ENCODE measurements at regions not wholly inside any gene's neighbourhood (a gene's known extent, or its start where the extent isn't known, plus 50 kb on each side); places are given as distances from the start of the nearest gene placed in this dataset.

GRCh38 chr10:130611239-130611638 lies 475.0 kb downstream of the GLRX3 start:
- no peak for DNase-seq

DNA sequence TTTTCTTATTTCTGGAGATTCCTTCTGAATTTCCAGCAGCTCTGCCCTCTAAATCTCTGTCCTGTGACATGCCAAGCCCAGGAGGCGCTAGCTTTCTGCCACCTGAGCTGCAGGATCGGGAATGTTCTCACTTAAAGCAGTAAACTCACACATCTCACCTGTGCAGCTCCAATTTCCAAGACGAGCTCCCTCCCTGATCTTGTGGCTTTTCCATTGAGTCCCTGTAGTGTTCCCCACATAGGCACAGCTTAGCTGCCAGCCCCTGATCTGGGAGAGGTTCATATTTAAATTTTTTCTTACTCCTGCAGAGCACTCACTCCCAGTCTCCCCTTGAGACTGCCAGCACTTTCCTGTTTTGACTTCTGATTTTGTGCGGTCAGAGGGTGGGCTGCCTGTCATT lies 479.3 kb downstream of the GLRX3 start:
- no peak for DNase-seq

- DNase-seq: no peak
Observed at GRCh38 chr10:130617985-130618384, 481.8 kb downstream of the GLRX3 start.

GRCh38 chr10:130618647-130619046 lies 482.5 kb downstream of the GLRX3 start:
- no peak for DNase-seq

DNA sequence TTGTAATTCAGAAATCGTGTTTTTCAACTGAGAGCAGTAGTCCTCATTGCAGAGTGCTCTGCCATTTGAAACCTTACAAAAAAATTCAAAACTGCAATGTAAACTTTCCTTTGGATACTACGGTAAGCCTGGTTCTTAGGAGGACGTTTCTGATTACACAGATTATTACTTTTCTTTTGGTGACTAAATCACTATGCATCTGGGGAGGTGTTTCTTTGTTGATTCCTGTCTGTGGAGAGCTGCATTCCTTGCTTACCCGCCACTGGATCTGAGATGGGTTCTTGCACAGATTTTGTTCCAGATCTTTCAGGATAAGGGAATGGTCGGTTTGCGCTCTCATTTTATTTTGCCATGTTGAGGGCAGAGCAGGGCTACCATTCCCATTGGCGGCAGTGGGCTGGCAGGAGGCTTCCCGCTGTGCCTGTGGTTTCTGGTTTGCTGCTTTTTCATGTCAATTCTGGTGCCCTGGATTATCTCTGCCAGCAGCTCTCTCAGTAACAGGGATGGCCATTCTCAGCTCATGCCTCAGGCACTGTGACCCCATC lies 485.1 kb downstream of the GLRX3 start:
- no peak for DNase-seq

GRCh38 chr10:130623680-130624267 lies 487.6 kb downstream of the GLRX3 start:
- DNase-seq: no peak

- no peak for DNase-seq
Observed at GRCh38 chr10:130627346-130628045, 491.3 kb downstream of the GLRX3 start.

- no peak for DNase-seq
Observed at GRCh38 chr10:130630135-130630534, 493.9 kb downstream of the GLRX3 start.

GRCh38 chr10:130631142-130632096 lies 495.2 kb downstream of the GLRX3 start:
- no peak for DNase-seq

DNA sequence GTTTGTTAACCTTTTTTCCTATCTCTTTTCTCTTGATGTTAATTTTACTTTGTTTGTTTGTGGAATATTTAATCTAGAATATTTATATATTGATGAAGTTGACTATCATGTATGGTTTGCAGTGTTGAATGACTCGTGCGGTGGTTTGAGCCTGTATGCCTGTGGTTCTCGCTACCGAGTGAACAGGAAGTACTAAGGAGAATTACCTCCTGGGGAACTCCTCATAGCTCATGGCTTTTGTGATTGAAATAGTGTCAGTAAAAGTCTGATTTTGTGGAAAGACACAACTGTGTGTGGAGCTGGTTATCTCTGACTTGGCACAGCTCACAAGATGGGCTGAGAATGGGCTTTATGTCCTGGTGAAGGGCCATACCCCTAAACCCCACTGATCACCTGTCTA lies 498.6 kb downstream of the GLRX3 start:
- DNase-seq: no peak

- DNase-seq: no peak
Observed at GRCh38 chr10:130635528-130635927, 499.3 kb downstream of the GLRX3 start.

GRCh38 chr10:130636313-130636930 lies 500.2 kb downstream of the GLRX3 start:
- no peak for DNase-seq

DNA sequence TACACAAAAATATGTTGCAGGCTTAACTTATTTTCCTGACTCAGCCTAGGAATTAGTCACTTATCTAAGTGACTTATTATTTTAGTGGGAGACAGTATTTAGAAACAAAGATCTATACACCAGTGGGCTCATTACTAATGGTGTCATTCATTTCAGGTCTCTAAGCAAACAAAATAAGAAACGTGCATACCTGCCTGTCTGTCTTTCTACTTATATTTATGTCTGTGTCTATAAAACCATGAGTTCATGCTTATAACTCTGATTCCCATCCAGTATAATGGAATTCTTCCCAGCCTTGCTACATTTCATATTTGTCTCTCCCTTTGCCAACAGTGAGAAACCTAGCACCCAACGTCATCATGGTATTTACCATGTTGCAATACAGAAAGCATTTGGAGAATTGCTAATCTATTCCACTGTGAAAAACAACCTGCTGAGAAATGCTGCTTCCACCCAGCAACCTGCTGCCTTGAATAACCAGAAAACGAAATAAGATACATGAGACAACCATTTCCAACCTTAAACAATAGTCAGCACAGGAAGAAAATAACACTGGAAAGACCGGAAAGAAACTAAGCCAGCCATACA lies 501.0 kb downstream of the GLRX3 start:
- no peak for DNase-seq

DNA sequence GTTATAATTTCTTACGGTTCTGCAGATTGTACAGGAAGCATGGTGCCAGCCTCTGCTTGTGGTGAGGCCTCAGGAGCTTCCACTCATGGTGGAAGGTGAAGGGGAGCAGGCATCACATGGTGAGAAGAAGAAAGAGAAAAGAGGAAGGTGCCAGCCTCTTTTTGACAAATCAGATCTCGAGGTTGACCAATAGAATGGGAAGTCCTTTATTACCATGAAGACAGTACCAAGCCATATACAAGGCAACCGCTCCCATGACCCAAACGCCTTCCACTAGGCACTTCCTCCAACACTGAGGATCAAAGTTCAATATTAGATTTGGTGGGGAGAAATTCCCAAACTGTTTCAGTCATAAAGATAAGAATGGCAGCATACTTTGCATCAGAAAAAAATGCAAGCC lies 502.8 kb downstream of the GLRX3 start:
- no peak for DNase-seq

GRCh38 chr10:130642926-130643325 lies 506.7 kb downstream of the GLRX3 start:
- no peak for DNase-seq

DNA sequence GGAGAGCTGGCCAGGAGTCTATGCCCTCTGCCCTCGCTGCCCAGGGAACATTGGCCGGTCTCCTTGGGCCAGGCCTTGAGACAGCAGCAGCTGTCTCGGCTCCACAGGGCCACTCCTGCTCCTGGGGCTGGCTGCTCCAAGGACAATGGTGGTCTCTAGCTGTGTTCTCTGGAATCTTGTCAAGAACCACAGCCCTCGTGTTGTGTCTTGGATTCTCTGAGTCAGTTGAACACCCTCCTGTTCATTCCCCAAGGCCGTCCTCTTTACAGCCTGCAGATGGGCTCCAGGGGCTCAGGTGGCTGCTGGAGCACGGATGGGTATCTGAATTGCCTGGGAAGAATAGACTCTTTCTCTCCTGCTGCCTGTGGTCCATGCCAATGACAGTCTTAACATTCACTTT lies 511.1 kb downstream of the GLRX3 start:
- no peak for DNase-seq

DNA sequence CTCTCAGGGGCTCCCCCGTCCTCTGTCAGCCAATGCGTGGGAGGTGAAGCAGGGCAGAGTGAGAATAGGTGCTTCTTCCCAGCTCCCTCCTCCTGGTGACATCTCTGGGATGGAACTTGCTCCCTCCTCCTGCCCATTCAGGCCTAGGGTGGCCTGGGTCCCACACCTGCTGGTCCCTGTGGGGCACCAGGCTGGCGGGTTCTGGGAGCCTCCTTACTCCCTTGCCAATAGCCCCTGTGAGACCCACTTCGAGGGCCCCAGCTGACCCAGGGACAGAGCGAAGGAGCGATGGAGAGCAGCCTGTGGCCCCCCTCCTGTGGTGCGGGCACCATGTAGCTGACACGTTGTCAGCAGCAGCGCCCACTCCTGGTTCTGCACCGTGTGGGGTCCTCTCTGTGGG lies 512.6 kb downstream of the GLRX3 start:
- no peak for DNase-seq

DNA sequence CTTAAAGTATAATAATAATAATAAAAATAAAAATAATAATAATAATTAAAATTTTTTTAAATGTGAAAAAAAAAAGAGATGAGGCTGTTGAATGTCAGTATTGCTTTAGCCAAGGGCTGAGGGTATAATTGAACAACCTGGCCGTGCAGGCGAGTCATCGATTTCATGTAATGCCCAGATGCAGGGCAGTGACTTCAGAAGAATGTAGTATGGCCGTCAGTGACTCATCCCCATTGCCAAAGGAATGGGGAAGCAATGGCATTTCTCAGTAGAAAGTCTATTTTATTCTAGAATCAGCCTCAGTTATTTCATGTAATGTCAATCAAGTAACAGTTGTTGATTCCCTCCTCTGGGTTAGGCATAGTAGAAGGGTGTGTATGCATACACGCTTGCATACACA lies 516.4 kb downstream of the GLRX3 start:
- DNase-seq: no peak

DNA sequence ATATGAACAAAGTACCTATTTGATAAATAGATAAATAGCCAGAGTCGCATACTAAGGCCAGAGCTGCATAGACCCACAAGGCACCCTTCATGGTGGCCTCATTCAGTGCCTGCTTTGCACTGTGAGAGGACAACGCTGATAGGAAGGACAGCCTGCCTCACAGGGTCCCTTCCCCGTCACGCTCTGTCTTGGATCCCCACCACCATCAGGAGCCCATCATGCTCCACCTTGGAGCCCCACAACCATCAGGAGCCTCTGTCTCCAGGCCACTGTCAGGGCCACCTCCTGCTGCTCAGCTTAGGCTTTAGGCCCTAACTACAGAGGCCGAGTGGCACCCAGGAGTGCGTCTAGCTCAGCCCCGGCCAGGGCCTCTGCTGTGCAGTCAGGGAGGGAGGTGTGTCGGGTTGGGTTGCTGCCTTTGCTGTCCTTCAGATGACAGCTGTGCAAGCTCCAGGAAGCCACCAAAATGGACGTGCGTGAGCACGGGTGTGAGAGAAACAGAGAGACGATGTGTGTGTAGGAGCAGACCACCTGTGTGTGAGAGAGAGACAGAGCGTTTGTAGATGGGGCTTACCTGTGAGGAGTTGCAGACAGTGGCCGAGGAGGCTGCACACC lies 516.9 kb downstream of the GLRX3 start:
- DNase-seq: no peak

DNA sequence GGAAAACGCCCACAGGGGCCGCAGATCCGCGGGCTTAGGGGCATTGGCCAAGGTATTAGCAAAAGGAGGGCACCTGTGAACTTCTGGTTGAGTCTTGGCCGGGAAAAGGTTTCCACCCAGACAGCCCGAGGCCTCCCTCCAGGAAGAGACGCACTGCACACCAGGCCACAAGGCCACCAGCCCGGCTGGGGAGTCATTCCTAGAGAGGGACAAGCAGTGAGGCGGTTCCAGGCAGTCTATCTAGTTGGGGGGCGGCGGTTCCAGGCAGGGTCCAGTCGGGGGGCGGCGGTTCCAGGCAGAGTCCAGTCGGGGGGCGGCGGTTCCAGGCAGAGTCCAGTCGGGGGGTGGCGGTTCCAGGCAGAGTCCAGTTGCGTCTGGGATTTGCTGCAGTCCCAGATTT lies 518.5 kb downstream of the GLRX3 start:
- no peak for DNase-seq
